Sigmoid colon (tissue), 6 donors: ENCODE measurements at regions not wholly inside any gene's neighbourhood (a gene's known extent, or its start where the extent isn't known, plus 50 kb on each side); places are given as distances from the start of the nearest gene placed in this dataset.

Experiments
- DNase-seq: peaks from one replicate; pipeline ENCODE4 v3.0.0-alpha.2; 2019
- H3K27ac ChIP-seq, 4 donors: fragments of 200-600 bp; sonication (generic); one replicate each; pipeline ENCODE4 v1.5.1; 2016 to 2019; ENCODE audit warnings: mild to moderate bottlenecking in 1 of 4
- H3K27me3 ChIP-seq, 3 donors: fragments of 200-600 bp; sonication (generic); one replicate each; pipeline ENCODE4 v1.5.1; 2019; ENCODE audit warnings: mild to moderate bottlenecking in 1 of 3
- H3K36me3 ChIP-seq, 4 donors: fragments of 200-600 bp; sonication (generic); one replicate each; pipeline ENCODE4 v1.5.1; 2016 to 2019
- H3K4me1 ChIP-seq, 4 donors: fragments of 200-600 bp; sonication (generic); one replicate each; pipeline ENCODE4 v1.5.1; 2017 to 2019
- H3K4me3 ChIP-seq, 4 donors: fragments of 200-600 bp; sonication (generic); one replicate each; pipeline ENCODE4 v1.5.1; 2017 to 2019; ENCODE audit warnings: mild to moderate bottlenecking in 2 of 4, moderate library complexity in 1 of 4
- H3K9me3 ChIP-seq, 4 donors: fragments of 200-600 bp in 3 of 4; sonication (generic) in 3 of 4; one replicate each; pipeline versions ENCODE4 v1.5.1 to v1.6.1; 2013 to 2019
- EP300 ChIP-seq, 4 donors: sonication (generic); formaldehyde crosslinking; IDR thresholded peaks; one replicate each; pipeline ENCODE4 v1.6.1; 2017; ENCODE audit warnings: antibody characterized with exemption in 4 of 4
- POLR2A ChIP-seq, 2 donors: fragments of 450-650 bp; IDR thresholded peaks; one replicate each; pipeline ENCODE4 v1.6.1; 2016; ENCODE audit warnings: antibody characterized with exemption in 2 of 2, mild to moderate bottlenecking in 2 of 2, moderate library complexity in 2 of 2
- POLR2AphosphoS5 ChIP-seq, 4 donors: sonication (generic); formaldehyde crosslinking; IDR thresholded peaks; one replicate each; pipeline ENCODE4 v1.6.1; 2017; ENCODE audit warnings: antibody characterized with exemption in 4 of 4
- WGBS, 2 donors: extraction: QIAGEN DNeasy Blood & Tissue Kit; methylation state at CpG; one replicate each; pipeline ENCODE4 v1.1.7; 2013; 5-methylcytosine and 5-hydroxymethylcytosine counted together
- intact Hi-C: fragments of 100-400 bp; cut with DNase I; formaldehyde crosslinking; loops from one replicate; pipeline ENCODE4 v1.15.1; 2023
- TF ChIP-seq, protein P1 (sequence below), 4 experiments: fragments of 450-650 bp in 3 of 4; fragments of 200-600 bp in 1 of 4; IDR thresholded peaks; one replicate each; pipeline ENCODE4 v1.5.1; 2016 to 2019; ENCODE audit warnings: antibody characterized with exemption in 4 of 4, mild to moderate bottlenecking in 3 of 4, moderate library complexity in 2 of 4
- donor health status: healthy with polysubstance abuse.
- donor health status: healthy.

DNA sequence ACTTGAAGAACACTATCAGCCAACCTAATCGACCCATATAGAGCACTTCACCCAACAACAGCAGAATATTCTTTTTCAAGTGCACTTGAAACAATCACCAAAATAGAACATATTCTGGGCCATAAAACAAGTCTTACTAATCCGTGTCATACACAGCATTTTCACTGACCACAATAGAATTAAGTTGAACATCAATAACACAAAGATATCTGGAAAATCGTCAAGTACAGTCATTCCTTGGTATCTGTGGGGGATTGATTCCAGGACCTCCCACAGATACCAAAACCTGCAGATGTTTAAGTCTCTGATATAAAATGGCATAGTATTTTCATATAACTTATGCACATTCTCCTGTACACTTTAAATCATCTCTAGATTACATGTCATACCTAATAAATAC lies 295.7 kb downstream of the BCL11B start:
- no peaks in the 10 kb centered on the region for H3K36me3 ChIP-seq
- H3K4me3 ChIP-seq, result no peak overlapping the region
- H3K9me3 ChIP-seq, result no peaks in the 10 kb centered on the region
- intact Hi-C loops, result no loop called here
- H3K27ac ChIP-seq, result no peak overlapping the region
- H3K4me1 ChIP-seq, result no peaks in the 10 kb centered on the region
- no peak for DNase-seq
- WGBS, 2 donors, result 75 to 76% methylated on average over 3 of the region's 3 CpGs
- H3K27me3 ChIP-seq, result no peaks in the 10 kb centered on the region
- TF ChIP-seq, protein P1, sequence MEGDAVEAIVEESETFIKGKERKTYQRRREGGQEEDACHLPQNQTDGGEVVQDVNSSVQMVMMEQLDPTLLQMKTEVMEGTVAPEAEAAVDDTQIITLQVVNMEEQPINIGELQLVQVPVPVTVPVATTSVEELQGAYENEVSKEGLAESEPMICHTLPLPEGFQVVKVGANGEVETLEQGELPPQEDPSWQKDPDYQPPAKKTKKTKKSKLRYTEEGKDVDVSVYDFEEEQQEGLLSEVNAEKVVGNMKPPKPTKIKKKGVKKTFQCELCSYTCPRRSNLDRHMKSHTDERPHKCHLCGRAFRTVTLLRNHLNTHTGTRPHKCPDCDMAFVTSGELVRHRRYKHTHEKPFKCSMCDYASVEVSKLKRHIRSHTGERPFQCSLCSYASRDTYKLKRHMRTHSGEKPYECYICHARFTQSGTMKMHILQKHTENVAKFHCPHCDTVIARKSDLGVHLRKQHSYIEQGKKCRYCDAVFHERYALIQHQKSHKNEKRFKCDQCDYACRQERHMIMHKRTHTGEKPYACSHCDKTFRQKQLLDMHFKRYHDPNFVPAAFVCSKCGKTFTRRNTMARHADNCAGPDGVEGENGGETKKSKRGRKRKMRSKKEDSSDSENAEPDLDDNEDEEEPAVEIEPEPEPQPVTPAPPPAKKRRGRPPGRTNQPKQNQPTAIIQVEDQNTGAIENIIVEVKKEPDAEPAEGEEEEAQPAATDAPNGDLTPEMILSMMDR (IDR thresholded peaks at IDR 0.05), result no peak
- no peak for TF ChIP-seq POLR2AphosphoS5 (IDR thresholded peaks at IDR 0.05)
- no peak for TF ChIP-seq POLR2A (IDR thresholded peaks at IDR 0.05)
- TF ChIP-seq EP300 (IDR thresholded peaks at IDR 0.05), result no peak

DNA sequence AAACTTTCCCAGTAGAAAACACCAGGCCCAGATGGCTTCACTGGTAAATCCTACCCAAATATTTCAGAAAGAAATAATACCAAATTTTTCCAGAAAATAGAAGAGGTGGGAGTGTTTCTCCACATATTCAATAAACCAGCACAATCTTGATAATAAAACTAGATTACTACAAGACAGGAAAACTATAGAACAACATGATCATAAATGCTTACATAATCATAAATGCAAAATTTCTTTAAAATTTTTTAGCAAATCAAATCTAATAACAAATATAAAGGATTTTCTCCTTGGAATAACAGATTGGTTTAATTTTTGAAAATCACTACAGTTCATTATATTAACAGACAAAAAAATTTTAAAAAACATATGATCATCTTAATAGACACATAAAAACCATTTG lies 294.5 kb downstream of the BCL11B start:
- intact Hi-C loops, result no loop called here
- Histone ChIP-seq H3K27ac (no peak overlapping the region), H3K36me3 (no peaks in the 10 kb centered on the region), H3K4me1 (no peaks in the 10 kb centered on the region), H3K27me3 (no peaks in the 10 kb centered on the region), H3K4me3 (no peak overlapping the region), H3K9me3 (no peaks in the 10 kb centered on the region)
- no peak for DNase-seq
- no peak for TF ChIP-seq POLR2AphosphoS5 (IDR thresholded peaks at IDR 0.05)
- TF ChIP-seq POLR2A (IDR thresholded peaks at IDR 0.05), result no peak
- no peak for TF ChIP-seq EP300 (IDR thresholded peaks at IDR 0.05)
- TF ChIP-seq, protein P1 (IDR thresholded peaks at IDR 0.05), result no peak

DNA sequence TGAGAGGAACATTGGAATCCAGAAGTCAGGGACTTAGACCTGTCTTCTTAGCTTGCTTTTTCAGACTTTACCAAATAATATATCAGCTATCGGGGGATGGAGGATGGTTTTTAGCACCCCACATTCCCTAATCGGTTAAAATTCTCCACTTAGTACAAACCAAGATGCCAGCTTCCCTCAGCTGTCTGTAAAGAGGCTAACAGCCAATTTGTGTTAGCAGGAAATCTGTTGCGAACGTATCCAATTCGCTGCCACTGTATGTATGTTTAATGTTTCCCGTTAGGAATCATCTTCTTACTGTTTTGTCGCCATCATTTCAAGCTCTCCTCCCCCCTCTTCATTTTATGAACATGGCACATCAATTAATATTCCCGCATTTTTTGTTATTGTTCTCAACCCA lies 289.0 kb downstream of the BCL11B start:
- intact Hi-C loops, result no loop called here
- no peak for DNase-seq
- no peaks in the 10 kb centered on the region for H3K9me3 ChIP-seq
- no peaks in the 10 kb centered on the region for H3K27me3 ChIP-seq
- TF ChIP-seq POLR2AphosphoS5 (IDR thresholded peaks at IDR 0.05) (no peak), POLR2A (IDR thresholded peaks at IDR 0.05) (no peak)
- TF ChIP-seq, protein P1 (IDR thresholded peaks at IDR 0.05), result no peak
- H3K4me1 ChIP-seq, result no peaks in the 10 kb centered on the region
- H3K27ac ChIP-seq, result no peak overlapping the region
- H3K4me3 ChIP-seq, result no peak overlapping the region
- 87 to 88% methylated on average over 8 of the region's 8 CpGs for WGBS, 2 donors
- H3K36me3 ChIP-seq, result no peaks in the 10 kb centered on the region

DNA sequence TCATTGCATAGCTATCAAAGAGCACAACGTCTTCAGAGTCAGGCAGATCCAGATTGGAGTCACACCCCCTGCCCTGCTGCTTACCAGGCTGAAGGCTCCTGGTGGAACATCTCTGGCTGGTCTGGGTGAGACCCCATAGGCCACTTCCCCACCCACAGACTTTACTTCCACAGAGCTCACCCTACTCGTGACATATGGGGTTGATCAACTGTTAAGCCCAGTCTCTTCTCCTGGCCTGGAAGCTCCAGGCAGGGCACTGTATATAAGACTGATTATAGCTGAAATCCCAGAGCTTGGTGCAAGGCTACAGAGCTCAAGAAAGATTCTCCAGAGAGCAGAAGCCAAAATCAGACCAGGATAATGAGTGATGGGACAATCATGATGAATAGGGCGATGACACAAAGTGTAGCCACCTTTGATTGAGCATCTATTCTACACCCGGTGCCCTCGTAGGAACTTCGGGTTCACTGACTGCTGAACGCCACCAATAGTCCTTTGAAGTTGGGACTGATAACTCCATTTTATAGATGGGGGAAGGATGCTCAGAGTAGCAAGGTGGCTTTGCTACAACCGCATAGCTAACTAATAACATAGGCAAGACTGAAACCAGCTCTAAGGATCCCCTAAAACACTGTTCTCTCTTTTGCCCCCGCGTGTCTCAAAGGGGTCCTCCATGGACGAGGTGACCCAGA lies 287.8 kb downstream of the BCL11B start:
- no peaks in the 10 kb centered on the region for H3K9me3 ChIP-seq
- 83 to 85% methylated on average over 11 of the region's 11 CpGs for WGBS, 2 donors
- no peaks in the 10 kb centered on the region for H3K27me3 ChIP-seq
- no peaks in the 10 kb centered on the region for H3K4me1 ChIP-seq
- no peak overlapping the region for H3K4me3 ChIP-seq
- no peak for DNase-seq
- H3K27ac ChIP-seq, result no peak overlapping the region
- TF ChIP-seq, protein P1 (IDR thresholded peaks at IDR 0.05), result no peak
- no peaks in the 10 kb centered on the region for H3K36me3 ChIP-seq
- intact Hi-C loops, result no loop called here

GRCh38 chr14:98984719-98985041 lies 287.3 kb downstream of the BCL11B start:
- TF ChIP-seq POLR2AphosphoS5 (IDR thresholded peaks at IDR 0.05) (no peak), EP300 (IDR thresholded peaks at IDR 0.05) (no peak), POLR2A (IDR thresholded peaks at IDR 0.05) (no peak)
- TF ChIP-seq, protein P1 (IDR thresholded peaks at IDR 0.05), result no peak
- no peaks in the 10 kb centered on the region for H3K4me1 ChIP-seq
- H3K36me3 ChIP-seq, result no peaks in the 10 kb centered on the region
- no peaks in the 10 kb centered on the region for H3K9me3 ChIP-seq
- no peak overlapping the region for H3K4me3 ChIP-seq
- H3K27me3 ChIP-seq, result no peaks in the 10 kb centered on the region
- H3K27ac ChIP-seq, result no peak overlapping the region
- no peak for DNase-seq
- intact Hi-C loops, result no loop called here
- 64 to 82% methylated on average over 7 of the region's 7 CpGs for WGBS, 2 donors
